ENCODE measurements at regions not wholly inside any gene's neighbourhood (a gene's known extent, or its start where the extent isn't known, plus 50 kb on each side); places are given as distances from the start of the nearest gene placed in this dataset.

DNA sequence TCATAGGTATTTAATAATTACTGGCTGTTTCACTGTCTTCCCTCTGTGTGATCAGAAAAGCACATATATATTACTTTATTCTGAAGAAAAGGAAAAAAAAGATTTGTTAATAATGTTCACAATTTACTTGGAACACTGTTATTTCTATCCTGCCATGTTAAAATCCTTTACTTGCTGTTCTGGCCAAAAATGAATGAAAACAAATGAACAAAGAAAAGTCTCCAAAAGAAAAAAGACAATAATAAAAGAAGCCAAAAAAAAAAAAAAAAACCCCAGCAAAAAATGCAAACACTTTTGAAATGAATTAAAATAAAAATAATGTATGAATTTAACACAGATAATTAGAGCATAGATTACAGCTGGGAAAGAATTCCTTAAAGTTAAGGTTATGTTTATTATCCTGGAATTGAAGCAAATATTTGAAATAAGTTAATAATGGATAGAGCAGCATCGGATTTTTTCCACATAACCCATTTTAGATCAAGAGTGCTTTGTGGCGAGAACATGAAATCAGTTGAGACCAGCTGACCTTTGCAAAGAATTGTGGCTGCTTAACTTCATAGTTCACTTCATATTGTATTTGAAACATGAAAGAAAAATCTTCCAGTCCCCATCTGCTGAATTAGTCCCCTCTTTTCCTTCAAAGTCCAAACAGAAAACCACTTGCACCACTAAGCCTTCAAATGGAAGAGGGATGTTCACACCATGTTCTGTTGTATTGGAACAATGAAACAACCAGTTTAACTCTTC lies 444.8 kb downstream of the ADAMTS20 start:
- DNase-seq (no peak), ATAC-seq (ENCODE audit: poor library complexity) (no peak)
- intact Hi-C loops (cut with DNase I) = no loop called here

DNA sequence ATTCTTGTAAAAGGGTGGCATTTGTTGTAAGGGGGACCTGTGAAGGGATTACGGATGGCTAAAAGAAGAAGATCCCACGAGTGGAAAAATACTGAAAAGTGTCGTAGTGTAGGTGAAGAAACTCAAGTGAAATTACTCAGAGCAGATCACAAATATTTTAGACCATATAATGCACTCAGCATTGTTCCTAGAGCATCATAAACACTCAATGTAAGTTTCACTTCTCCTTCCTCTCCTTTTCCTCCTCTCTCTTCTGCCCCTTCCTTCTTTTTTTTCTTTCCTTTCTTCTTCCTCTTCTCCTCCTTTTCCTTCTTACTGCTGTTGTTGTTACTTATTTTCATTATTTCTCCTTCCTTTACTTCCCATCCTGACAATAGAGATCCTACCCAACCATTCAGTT lies 445.6 kb downstream of the ADAMTS20 start:
- no peak for ATAC-seq (ENCODE audit: poor library complexity)
- intact Hi-C loops (cut with DNase I) = no loop called here

DNA sequence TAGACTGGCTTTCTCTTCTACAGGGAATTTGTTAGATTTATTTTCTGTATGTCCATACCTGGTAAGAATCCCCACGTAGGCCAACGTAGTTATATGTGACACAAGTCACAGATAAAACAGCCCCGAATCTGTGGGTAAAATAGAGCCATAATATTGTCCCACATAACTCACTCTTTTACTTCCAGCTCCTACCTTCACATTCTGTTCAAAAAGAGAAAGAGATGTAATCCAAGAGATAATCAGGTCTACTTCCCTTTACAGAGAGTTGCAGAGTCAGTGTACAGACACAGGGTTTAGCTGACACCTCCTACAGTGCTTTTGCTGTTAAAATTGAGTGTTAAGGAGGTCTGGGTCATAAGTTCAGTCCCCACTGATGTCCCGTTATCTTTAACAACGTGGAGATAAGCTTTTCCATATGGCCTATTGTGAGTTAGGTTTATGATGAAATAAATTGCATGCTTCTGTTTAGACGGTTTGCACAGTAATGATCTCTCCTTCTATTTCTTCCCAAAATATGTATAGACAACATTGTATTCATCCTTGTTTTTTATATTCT lies 446.5 kb downstream of the ADAMTS20 start:
- ATAC-seq (ENCODE audit: poor library complexity) (no peak), DNase-seq (no peak)
- intact Hi-C loops (cut with DNase I) = no loop called here

More for the DNA sequence above, 445.6 kb downstream of the ADAMTS20 start:
- no peak for DNase-seq

DNA sequence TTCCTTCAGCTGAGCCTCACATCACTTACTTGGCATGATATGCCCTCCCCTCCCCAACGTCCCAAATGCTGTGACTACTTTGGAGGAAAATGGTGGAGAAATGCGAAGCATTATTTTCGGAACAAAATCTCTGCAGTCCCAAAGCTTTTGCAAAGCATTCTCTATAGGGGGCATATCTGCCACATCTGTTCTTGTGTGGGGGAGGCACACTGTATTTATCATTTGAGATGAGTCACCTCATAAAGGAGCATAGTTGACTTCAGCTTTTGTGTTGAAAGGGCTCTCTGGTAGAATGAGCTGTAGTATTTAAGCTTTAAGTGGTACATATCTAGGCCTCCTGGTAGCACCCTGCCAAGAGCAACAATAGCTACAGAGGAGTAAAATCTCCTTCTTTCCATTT lies 447.5 kb downstream of the ADAMTS20 start:
- DNase-seq = no peak
- intact Hi-C loops (cut with DNase I) = no loop called here
- no peak for ATAC-seq (ENCODE audit: poor library complexity)

DNA sequence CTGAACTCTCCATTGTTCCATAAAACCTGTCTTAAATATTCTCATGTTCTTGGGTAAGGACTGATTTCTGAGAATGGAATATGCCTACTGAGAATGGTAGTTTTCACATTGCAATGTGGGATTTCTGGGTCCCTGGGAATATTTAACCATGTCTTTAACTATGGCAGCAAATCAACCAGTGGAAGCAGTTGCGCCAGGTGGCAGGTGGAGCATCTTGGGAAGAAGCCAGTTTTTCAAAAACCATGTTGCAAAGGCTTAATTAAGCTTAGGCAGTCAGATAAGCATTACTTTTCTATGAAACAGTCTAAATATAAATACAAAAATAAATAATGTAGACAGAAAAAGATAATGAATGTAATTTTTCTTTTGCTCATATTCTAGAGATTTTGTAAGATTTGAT lies 448.1 kb downstream of the ADAMTS20 start:
- ATAC-seq (ENCODE audit: poor library complexity) (no peak), DNase-seq (no peak)
- intact Hi-C loops (cut with DNase I) = no loop called here

DNA sequence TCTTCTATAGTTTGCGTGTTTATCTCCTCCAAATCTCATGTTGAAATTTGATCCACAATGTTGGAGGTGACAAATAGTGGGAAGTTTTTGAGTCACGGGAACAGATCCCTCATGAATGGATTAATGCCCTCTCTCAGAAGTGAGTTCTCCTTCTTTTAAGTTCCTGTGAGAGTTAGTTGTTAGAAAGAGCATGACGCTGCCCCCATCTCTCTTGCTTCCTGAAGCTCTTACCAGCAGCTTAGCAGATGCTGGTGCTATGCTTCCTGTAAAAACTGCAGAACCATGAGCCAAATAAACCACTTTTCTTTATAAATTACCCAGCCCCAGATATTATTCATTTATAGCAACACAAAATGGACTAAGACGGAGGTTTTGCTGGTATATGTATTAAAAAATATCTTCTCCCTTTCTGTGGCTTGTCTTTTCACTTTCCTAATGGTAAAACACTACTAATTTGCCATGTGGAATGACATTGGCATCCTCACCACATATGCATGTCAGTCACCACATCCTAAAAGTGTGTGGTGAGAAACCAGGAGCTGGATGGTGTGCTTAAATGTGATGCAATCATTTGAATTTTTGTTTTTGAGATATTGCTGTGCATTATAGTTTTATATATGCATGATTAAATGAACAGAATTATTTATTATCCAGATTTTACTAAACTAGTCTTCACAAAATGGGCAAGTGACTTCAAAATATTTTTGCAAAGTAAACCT lies 449.3 kb downstream of the ADAMTS20 start:
- intact Hi-C loops (cut with DNase I) = no loop called here
- no peak for ATAC-seq (ENCODE audit: poor library complexity)
- DNase-seq = no peak

DNA sequence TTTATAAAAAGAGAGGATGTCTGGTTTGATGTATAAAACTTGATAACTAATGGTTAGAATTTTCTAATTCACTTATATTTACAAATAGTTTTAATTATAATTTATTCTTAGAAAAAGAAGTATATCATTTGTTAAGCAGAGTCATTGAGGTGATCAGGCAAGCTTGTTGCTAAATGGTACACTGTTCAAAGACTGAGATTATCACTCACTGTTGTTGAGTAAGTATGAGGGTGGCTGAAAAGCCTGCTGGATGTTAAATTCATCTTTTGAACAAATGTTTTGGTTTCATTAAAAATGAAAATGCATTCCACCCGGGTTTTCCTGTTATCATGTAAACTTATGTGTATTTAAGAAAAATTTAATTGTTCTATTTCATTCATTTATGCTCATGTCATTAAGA lies 451.8 kb downstream of the ADAMTS20 start:
- ATAC-seq (ENCODE audit: poor library complexity) = no peak
- intact Hi-C loops (cut with DNase I) = no loop called here
- no peak for DNase-seq

DNA sequence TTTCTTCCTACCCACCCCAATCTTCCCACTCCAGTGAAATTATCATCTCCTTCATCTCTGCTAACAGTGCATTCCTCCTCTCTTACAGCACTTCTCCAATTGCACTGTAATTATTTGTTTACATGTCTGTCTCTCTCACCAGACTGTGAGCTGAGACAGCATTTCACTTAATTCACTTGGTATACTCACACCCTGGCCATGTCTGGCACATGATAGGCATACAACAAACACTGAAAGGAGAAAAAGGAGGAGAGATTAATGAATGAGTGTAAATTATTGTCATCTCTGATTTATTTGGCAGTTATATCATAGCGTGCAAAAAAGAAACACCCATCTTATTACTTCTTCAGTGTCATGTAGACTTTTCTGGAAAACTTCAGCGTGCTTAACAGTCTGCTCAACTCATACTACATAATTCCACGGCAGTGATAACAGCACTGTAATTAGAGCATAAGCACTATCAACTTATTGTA lies 452.3 kb downstream of the ADAMTS20 start:
- ATAC-seq (ENCODE audit: poor library complexity) = no peak
- no peak for DNase-seq
- intact Hi-C loops (cut with DNase I) = no loop called here

DNA sequence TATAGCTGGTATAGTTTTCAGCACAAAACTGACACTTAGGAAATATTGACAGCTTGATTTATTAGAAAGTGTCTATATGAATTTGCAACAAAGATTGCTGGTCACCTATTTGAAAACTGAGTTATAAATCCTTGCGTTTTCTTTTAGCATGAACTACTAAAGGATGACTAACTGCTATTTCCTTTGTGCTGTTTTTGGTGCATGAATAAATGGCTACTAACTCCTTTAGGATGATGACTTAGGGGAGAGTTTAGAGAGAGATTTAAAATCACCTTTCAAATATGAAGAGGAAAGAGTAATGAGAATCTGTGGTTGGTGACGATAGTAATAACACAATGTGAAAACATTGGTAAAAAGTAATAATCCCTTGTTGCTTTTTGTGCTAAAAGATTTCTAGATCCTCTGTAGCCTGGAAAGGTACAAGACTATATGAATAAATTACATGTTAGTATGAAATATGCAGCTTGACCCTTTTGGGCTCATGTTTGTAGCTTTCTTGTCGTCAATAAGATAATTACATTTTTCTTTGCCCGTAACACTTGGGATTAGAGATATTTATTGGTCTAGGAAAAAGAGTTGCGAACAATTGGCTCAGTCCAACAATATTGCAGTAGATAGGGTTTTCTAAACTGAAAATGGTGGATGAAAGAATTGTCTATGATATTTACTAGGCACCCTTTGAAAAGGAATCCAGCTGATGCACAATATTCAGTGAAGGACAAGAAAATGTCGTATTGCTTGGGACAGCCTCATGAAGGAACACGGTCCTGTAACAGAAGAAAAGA lies 453.0 kb downstream of the ADAMTS20 start:
- DNase-seq (no peak), ATAC-seq (ENCODE audit: poor library complexity) (no peak)
- intact Hi-C loops (cut with DNase I) = no loop called here

DNA sequence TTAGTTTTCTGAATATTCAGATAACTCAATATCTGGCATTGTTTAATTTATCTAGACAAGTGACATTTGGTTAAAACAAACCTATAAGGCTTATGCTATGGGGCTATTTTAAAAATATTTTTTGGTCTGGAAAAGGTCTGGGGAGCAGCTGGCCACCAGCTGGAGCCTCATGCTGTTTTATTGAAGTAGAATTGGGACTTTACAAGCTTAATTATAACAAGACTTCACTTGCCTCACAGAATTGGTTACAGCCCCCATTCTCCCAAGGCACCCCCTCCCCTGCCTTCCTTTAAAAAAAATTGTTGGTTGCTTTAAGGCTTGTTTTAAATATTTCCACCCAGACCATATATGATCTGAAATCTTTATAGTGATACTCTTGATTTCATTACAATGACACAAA lies 453.9 kb downstream of the ADAMTS20 start:
- ATAC-seq (ENCODE audit: poor library complexity) (no peak), DNase-seq (no peak)
- intact Hi-C loops (cut with DNase I) = no loop called here

DNA sequence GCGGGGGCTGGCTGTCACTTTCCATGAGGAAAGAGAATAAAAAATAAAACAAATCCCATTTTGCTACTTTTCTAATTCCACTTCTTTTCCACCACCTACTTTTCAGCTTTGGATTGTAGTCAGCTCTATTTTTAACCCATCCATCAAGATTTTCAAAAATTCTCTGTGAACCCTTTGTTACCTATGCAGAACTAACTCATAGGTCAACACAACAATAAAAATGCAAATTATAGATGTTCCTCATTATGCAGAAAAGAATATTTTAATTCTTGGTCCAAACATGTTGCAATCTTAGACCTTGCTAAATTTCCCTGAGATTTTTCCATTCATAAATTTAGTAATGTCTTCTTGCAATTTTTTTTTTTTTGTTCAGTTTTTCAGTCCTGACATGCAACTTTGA lies 454.5 kb downstream of the ADAMTS20 start:
- ATAC-seq (ENCODE audit: poor library complexity) = no peak
- DNase-seq = no peak
- intact Hi-C loops (cut with DNase I) = no loop called here

DNA sequence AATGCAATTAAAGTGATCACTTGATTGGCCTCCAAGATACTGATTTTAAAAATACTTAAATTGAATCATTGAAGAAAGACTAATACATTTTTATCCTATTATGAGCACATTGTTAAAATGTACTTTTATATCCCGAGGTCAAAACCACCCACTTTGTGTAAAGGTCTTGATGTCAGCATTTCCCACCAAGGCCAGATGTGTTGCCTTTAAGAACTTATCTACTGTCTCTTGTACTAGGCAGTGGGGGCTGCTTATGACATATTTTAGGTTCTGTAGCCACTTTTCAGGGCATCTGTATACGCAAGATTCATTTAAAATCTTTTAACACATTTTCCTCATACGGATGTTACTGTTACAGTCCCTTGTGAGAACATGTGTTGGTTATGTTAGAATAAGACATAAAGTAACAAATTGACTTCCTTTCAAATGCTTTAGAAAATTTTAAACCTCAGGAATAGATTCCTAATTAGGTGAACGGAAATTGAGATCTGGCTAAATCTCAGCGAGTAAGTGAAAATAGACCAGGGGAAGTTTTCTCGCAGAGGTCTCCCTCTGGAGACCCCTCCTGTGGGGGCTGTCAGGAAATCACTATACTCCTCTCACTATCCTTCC lies 456.2 kb downstream of the ADAMTS20 start:
- ATAC-seq (ENCODE audit: poor library complexity) = no peak
- no peak for DNase-seq
- intact Hi-C loops (cut with DNase I) = no loop called here

DNA sequence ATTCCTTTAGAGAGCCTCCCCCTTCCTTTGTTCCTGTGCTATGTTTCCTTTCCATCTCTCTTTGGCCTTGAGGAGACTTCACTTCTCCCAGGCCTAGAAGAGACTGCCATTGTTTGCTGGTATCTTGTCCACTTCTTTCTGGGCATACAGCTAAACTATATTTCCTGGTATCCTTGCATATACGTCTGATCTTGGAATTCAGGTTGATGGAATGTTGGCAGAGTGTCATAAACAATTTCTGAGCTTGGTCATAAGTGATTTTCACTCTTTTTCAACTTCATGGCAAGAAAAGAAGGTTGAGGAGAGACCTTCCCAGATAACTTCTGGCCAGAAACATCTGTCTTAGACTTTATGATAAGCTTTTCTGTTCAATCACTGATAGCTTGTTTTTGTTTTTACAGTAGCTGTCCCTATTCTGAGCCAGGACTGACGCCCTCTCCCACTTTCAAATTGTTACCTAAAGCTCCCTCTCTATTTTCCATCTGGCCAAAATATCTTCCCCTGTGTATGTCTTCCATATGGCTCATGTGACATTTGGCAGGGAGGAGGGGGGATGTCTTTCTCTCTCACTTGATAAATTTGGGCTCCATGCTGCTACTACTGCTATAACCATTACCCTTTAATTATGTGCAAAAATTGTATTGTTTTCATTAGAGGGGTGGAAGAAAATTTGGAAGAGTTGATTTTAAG lies 457.0 kb downstream of the ADAMTS20 start:
- DNase-seq (no peak), ATAC-seq (ENCODE audit: poor library complexity) (no peak)
- intact Hi-C loops (cut with DNase I) = no loop called here

DNA sequence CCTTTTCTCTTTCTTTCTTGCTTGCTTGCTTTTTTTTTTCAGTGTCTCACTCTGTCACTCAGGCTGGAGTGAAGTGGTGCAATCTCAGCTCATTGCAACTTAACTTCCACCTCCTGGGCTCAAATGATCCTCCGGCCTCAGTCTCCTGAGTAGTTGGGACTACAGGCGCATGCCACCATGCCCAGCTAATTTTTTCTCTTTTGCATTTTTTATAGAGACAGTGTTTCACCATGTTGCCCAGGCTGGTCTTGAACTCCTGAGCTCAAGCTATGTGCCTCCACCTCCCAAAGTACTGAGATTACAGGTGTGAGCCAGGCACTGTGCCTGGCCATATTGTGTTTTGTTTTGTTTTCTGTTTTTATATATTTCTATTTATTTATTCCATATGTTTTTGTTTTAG lies 461.0 kb downstream of the ADAMTS20 start:
- ATAC-seq (ENCODE audit: poor library complexity) (no peak), DNase-seq (no peak)
- intact Hi-C loops (cut with DNase I) = no loop called here

DNA sequence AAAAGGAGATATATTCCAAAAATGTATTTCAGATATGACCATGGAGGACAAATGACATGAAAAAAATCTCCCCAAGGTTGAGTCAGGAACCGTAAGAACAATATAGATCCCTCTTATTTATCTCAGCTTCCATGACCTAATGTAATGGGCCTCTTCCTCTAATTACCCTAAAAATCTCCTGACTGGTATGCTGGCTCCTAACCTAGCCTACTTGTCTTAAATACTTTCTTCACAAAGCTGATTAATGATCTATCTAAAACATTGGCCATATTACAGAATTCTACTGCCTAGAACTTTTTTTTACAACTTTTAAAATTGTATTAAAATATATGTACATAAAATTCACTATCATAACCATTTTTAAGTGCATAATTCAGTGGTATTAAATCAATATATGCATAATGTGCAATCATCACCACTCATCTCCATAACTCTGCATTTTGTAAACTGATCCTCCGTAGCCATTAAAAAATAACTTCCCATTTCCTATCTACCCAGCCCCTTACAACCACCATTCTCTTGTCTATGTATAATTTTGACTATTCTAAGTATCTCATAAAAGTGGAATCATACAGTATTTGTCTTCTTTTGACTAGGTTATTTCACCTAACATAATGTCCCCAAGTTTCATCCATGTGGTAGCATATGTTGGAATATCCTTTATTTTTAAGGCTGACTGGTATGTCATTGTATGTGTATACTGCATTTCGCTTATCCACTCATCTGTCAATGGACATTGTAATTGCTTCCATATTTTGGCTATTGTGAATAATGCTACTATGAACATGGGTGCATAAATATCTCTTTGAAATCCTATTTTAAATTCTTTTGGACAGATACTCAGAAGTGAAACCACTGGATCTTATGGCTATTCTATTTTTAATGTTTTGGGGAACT lies 464.6 kb downstream of the ADAMTS20 start:
- DNase-seq (no peak), ATAC-seq (ENCODE audit: poor library complexity) (no peak)
- intact Hi-C loops (cut with DNase I) = no loop called here

DNA sequence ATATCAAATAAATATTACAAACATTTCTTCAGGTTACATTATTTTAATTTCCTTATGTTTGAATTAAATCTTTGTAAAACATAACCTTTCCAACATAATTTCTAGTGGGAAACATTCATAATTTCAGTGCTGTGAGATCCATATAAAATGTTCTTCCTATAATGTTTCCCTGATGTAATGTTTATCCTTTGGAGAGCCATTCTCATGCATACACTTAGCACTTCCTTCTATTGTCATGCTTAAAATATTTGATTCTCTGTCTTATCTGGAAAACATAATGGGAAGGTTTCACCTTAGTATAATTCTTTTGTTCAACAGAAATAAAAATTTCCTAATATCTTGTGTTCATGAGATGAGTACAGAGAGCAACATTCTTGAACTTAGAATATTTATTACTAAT lies 472.5 kb downstream of the ADAMTS20 start:
- ATAC-seq (ENCODE audit: poor library complexity) (no peak), DNase-seq (no peak)
- intact Hi-C loops (cut with DNase I) = no loop called here

DNA sequence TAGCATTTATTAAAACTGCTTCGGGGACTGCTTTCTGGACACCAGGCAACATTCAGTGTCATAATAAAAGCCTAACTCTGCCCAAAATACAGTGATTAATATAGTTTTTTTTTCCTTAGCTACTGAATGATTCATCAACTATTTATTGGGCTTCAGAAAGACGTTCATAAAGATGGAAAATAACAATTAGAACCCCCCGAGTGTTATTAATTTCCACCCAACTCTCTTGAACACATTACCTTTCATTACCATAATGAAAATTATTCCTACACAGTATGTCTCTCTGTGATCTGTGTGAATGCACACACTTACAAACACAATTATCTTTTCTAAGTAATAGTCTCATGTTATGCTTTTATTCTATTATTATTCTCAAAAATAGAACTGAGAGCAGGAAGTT lies 473.0 kb downstream of the ADAMTS20 start:
- DNase-seq (no peak), ATAC-seq (ENCODE audit: poor library complexity) (no peak)
- intact Hi-C loops (cut with DNase I) = no loop called here

DNA sequence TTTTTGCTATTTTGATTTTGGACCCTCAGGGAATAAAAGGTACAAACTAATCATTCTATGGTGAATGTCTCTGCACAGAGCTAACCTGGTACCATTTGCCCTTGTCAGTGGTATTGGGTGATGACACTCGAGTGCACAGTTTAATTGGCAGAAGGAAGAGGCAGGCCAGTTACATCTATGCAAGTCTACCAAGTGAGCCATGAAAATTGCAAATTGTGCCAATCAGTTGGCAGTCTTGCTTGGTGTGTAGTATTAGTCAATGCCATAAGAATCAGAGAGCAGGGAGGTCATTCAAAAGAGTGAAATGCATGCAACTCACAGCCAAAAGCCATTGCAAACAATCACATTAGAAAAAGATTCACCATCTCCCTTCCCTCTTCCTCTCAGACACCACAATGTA lies 479.6 kb downstream of the ADAMTS20 start:
- no peak for DNase-seq
- intact Hi-C loops (cut with DNase I) = no loop called here
- no peak for ATAC-seq (ENCODE audit: poor library complexity)

Data from Right ventricle myocardium superior (tissue), 1 donor.